ENCODE measurements at regions not wholly inside any gene's neighbourhood (a gene's known extent, or its start where the extent isn't known, plus 50 kb on each side); places are given as distances from the start of the nearest gene placed in this dataset.
A peak's percentile ranks its signal among the peaks of the same experiment; 100 is the strongest.
"Not testable (repeated sequence)": the region's sequence is repeated elsewhere in the genome, so short reads cannot be mapped to it uniquely, and the experiment has no call there.

- H3K4me3 ChIP-seq (ENCODE audit: insufficient read depth in 1 of 2, low read depth in 1 of 2, low read length in 2 of 2); H2BK5ac ChIP-seq (ENCODE audit: low read depth, low read length, poor library complexity, severe bottlenecking); H4K8ac ChIP-seq (ENCODE audit: low read length); H2AK5ac ChIP-seq (ENCODE audit: low read length, severe bottlenecking); H3K14ac ChIP-seq (ENCODE audit: low read length in 2 of 2); H3K18ac ChIP-seq (ENCODE audit: low read depth in 1 of 2, low read length in 2 of 2); H3K27ac ChIP-seq (ENCODE audit: low read length, poor library complexity, severe bottlenecking); H2BK120ac ChIP-seq (ENCODE audit: low read depth, low read length); H2BK15ac ChIP-seq (ENCODE audit: low read depth, poor library complexity, severe bottlenecking); H3K4me2 ChIP-seq (ENCODE audit: low read length, poor library complexity, severe bottlenecking); H3K23ac ChIP-seq (ENCODE audit: low read length in 2 of 2); H3K9ac ChIP-seq (ENCODE audit: low read length); H2AFZ ChIP-seq (ENCODE audit: low read depth, low read length); H3K36me3 ChIP-seq (ENCODE audit: control insufficient read depth in 1 of 2, insufficient read depth in 2 of 2, low read depth in 1 of 2, low read length in 2 of 2); DNase-seq; H3K9me3 ChIP-seq (ENCODE audit: control insufficient read depth, low read length); H3K27me3 ChIP-seq (ENCODE audit: control insufficient read depth in 1 of 2, insufficient read depth in 1 of 2, low read length in 2 of 2); H3K4me1 ChIP-seq (ENCODE audit: control insufficient read depth, insufficient read depth, low read depth, low read length); H2BK12ac ChIP-seq (ENCODE audit: low read length in 2 of 2); H4K91ac ChIP-seq (ENCODE audit: low read length); H3K79me1 ChIP-seq (replicated peaks; ENCODE audit: low read length, poor library complexity, severe bottlenecking); H3K4ac ChIP-seq (ENCODE audit: low read depth in 1 of 2, low read length in 2 of 2): not testable (repeated sequence)
- whole genome bisulfite sequencing, result 97% methylated on average over 24 of the region's 24 CpGs
Observed at GRCh38 chr10:25755874-25756273, 178.2 kb upstream of the MYO3A start.

GRCh38 chr10:25756784-25757183, 177.2 kb upstream of the MYO3A start:
- Histone ChIP-seq H3K27ac (ENCODE audit: low read length, poor library complexity, severe bottlenecking) (no peak overlapping the region), H3K4me2 (ENCODE audit: low read length, poor library complexity, severe bottlenecking) (no peak overlapping the region), H3K14ac (ENCODE audit: low read length in 2 of 2) (no peak overlapping the region), H3K79me1 (replicated peaks; ENCODE audit: low read length, poor library complexity, severe bottlenecking) (no peaks in the 10 kb centered on the region), H3K18ac (ENCODE audit: low read depth in 1 of 2, low read length in 2 of 2) (no peak overlapping the region), H3K4me3 (ENCODE audit: insufficient read depth in 1 of 2, low read depth in 1 of 2, low read length in 2 of 2) (no peak overlapping the region), H2BK5ac (ENCODE audit: low read depth, low read length, poor library complexity, severe bottlenecking) (no peak overlapping the region), H3K27me3 (ENCODE audit: control insufficient read depth in 1 of 2, insufficient read depth in 1 of 2, low read length in 2 of 2) (no peaks in the 10 kb centered on the region), H4K91ac (ENCODE audit: low read length) (no peak overlapping the region), H3K9ac (ENCODE audit: low read length) (no peak overlapping the region), H3K23ac (ENCODE audit: low read length in 2 of 2) (no peak overlapping the region), H2AFZ (ENCODE audit: low read depth, low read length) (no peak overlapping the region), H2BK12ac (ENCODE audit: low read length in 2 of 2) (no peak overlapping the region), H4K8ac (ENCODE audit: low read length) (no peak overlapping the region), H3K9me3 (ENCODE audit: control insufficient read depth, low read length) (no peaks in the 10 kb centered on the region), H3K4ac (ENCODE audit: low read depth in 1 of 2, low read length in 2 of 2) (no peak overlapping the region), H2AK5ac (ENCODE audit: low read length, severe bottlenecking) (no peak overlapping the region), H3K4me1 (ENCODE audit: control insufficient read depth, insufficient read depth, low read depth, low read length) (no peaks in the 10 kb centered on the region), H2BK15ac (ENCODE audit: low read depth, poor library complexity, severe bottlenecking) (no peak overlapping the region), H3K36me3 (ENCODE audit: control insufficient read depth in 1 of 2, insufficient read depth in 2 of 2, low read depth in 1 of 2, low read length in 2 of 2) (no peaks in the 10 kb centered on the region), H2BK120ac (ENCODE audit: low read depth, low read length) (no peak overlapping the region)
- no peak for DNase-seq
- whole genome bisulfite sequencing, result 95% methylated on average over 24 of the region's 24 CpGs

GRCh38 chr10:25758041-25758457, 176.0 kb upstream of the MYO3A start:
- H3K27ac ChIP-seq (ENCODE audit: low read length, poor library complexity, severe bottlenecking), result peak overlapping the region; percentile 7
- H3K4me1 ChIP-seq (ENCODE audit: control insufficient read depth, insufficient read depth, low read depth, low read length), result no peaks in the 10 kb centered on the region
- H3K79me1 ChIP-seq (replicated peaks; ENCODE audit: low read length, poor library complexity, severe bottlenecking), result no peaks in the 10 kb centered on the region
- H2AK5ac ChIP-seq (ENCODE audit: low read length, severe bottlenecking), result no peak overlapping the region
- no peak overlapping the region for H3K14ac ChIP-seq (ENCODE audit: low read length in 2 of 2)
- no peak overlapping the region for H3K4me2 ChIP-seq (ENCODE audit: low read length, poor library complexity, severe bottlenecking)
- no peak overlapping the region for H3K23ac ChIP-seq (ENCODE audit: low read length in 2 of 2)
- no peaks in the 10 kb centered on the region for H3K27me3 ChIP-seq (ENCODE audit: control insufficient read depth in 1 of 2, insufficient read depth in 1 of 2, low read length in 2 of 2)
- H2BK120ac ChIP-seq (ENCODE audit: low read depth, low read length), result no peak overlapping the region
- H2AFZ ChIP-seq (ENCODE audit: low read depth, low read length), result no peak overlapping the region
- no peak for DNase-seq
- H2BK5ac ChIP-seq (ENCODE audit: low read depth, low read length, poor library complexity, severe bottlenecking), result no peak overlapping the region
- H2BK15ac ChIP-seq (ENCODE audit: low read depth, poor library complexity, severe bottlenecking), result no peak overlapping the region
- H4K91ac ChIP-seq (ENCODE audit: low read length), result no peak overlapping the region
- no peak overlapping the region for H4K8ac ChIP-seq (ENCODE audit: low read length)
- no peak overlapping the region for H2BK12ac ChIP-seq (ENCODE audit: low read length in 2 of 2)
- H3K36me3 ChIP-seq (ENCODE audit: control insufficient read depth in 1 of 2, insufficient read depth in 2 of 2, low read depth in 1 of 2, low read length in 2 of 2), result no peaks in the 10 kb centered on the region
- no peak overlapping the region for H3K18ac ChIP-seq (ENCODE audit: low read depth in 1 of 2, low read length in 2 of 2)
- H3K9ac ChIP-seq (ENCODE audit: low read length), result no peak overlapping the region
- no peaks in the 10 kb centered on the region for H3K9me3 ChIP-seq (ENCODE audit: control insufficient read depth, low read length)
- H3K4ac ChIP-seq (ENCODE audit: low read depth in 1 of 2, low read length in 2 of 2), result no peak overlapping the region
- H3K4me3 ChIP-seq (ENCODE audit: insufficient read depth in 1 of 2, low read depth in 1 of 2, low read length in 2 of 2), result no peak overlapping the region

GRCh38 chr10:25758511-25758910, 175.5 kb upstream of the MYO3A start:
- Histone ChIP-seq H4K91ac (ENCODE audit: low read length) (no peak overlapping the region), H3K9me3 (ENCODE audit: control insufficient read depth, low read length) (no peaks in the 10 kb centered on the region), H3K27me3 (ENCODE audit: control insufficient read depth in 1 of 2, insufficient read depth in 1 of 2, low read length in 2 of 2) (no peaks in the 10 kb centered on the region), H3K4me3 (ENCODE audit: insufficient read depth in 1 of 2, low read depth in 1 of 2, low read length in 2 of 2) (no peak overlapping the region), H3K36me3 (ENCODE audit: control insufficient read depth in 1 of 2, insufficient read depth in 2 of 2, low read depth in 1 of 2, low read length in 2 of 2) (no peaks in the 10 kb centered on the region), H4K8ac (ENCODE audit: low read length) (no peak overlapping the region), H3K4me1 (ENCODE audit: control insufficient read depth, insufficient read depth, low read depth, low read length) (no peaks in the 10 kb centered on the region), H2BK5ac (ENCODE audit: low read depth, low read length, poor library complexity, severe bottlenecking) (no peak overlapping the region), H3K4ac (ENCODE audit: low read depth in 1 of 2, low read length in 2 of 2) (no peak overlapping the region), H3K27ac (ENCODE audit: low read length, poor library complexity, severe bottlenecking) (peak overlapping the region; percentile 7), H2BK12ac (ENCODE audit: low read length in 2 of 2) (no peak overlapping the region), H2AK5ac (ENCODE audit: low read length, severe bottlenecking) (no peak overlapping the region), H3K9ac (ENCODE audit: low read length) (no peak overlapping the region), H2AFZ (ENCODE audit: low read depth, low read length) (no peak overlapping the region), H2BK120ac (ENCODE audit: low read depth, low read length) (no peak overlapping the region), H3K18ac (ENCODE audit: low read depth in 1 of 2, low read length in 2 of 2) (no peak overlapping the region), H3K79me1 (replicated peaks; ENCODE audit: low read length, poor library complexity, severe bottlenecking) (no peaks in the 10 kb centered on the region), H3K23ac (ENCODE audit: low read length in 2 of 2) (no peak overlapping the region), H3K4me2 (ENCODE audit: low read length, poor library complexity, severe bottlenecking) (no peak overlapping the region), H3K14ac (ENCODE audit: low read length in 2 of 2) (no peak overlapping the region), H2BK15ac (ENCODE audit: low read depth, poor library complexity, severe bottlenecking) (no peak overlapping the region)
- no CpG with 5 or more reads among the region's 1 CpG for WGBS
- no peak for DNase-seq

Data from mesenchymal stem cell (in vitro differentiated cells and primary cell).